ENCODE measurements at regions not wholly inside any gene's neighbourhood (a gene's known extent, or its start where the extent isn't known, plus 50 kb on each side); places are given as distances from the start of the nearest gene placed in this dataset.

DNA sequence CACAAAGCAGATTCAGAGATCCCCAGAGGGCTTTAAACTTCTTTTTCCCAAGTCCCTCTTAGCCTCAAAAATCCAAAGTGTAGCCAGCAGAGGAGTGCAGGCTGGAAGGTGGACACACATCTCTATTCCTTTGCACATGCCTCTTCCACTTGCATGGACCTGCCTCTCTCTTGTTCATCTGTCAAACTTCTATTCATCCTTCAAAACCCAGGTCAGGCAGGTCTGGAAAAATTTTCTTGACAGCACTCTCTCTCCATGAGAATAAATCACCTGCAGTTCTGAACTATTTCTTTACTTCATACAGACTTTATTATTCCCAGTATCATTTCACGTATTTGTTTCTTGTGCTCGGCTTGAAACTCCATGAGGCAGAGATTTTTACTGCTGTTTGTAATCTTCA lies 127.5 kb downstream of the SS18 start:
- no peaks in the 10 kb centered on the region for H3K36me3 ChIP-seq
- TF ChIP-seq, protein P1, sequence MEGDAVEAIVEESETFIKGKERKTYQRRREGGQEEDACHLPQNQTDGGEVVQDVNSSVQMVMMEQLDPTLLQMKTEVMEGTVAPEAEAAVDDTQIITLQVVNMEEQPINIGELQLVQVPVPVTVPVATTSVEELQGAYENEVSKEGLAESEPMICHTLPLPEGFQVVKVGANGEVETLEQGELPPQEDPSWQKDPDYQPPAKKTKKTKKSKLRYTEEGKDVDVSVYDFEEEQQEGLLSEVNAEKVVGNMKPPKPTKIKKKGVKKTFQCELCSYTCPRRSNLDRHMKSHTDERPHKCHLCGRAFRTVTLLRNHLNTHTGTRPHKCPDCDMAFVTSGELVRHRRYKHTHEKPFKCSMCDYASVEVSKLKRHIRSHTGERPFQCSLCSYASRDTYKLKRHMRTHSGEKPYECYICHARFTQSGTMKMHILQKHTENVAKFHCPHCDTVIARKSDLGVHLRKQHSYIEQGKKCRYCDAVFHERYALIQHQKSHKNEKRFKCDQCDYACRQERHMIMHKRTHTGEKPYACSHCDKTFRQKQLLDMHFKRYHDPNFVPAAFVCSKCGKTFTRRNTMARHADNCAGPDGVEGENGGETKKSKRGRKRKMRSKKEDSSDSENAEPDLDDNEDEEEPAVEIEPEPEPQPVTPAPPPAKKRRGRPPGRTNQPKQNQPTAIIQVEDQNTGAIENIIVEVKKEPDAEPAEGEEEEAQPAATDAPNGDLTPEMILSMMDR (IDR thresholded peaks at IDR 0.05; ENCODE audit: low read depth, low read length) = no peak
- H3K27me3 ChIP-seq = no peaks in the 10 kb centered on the region
- no peak overlapping the region for H3K4me3 ChIP-seq (ENCODE audit: low read depth, low read length)
- H3K9me3 ChIP-seq = no peaks in the 10 kb centered on the region
- no peaks in the 10 kb centered on the region for H3K4me1 ChIP-seq
- no peak for DNase-seq

DNA sequence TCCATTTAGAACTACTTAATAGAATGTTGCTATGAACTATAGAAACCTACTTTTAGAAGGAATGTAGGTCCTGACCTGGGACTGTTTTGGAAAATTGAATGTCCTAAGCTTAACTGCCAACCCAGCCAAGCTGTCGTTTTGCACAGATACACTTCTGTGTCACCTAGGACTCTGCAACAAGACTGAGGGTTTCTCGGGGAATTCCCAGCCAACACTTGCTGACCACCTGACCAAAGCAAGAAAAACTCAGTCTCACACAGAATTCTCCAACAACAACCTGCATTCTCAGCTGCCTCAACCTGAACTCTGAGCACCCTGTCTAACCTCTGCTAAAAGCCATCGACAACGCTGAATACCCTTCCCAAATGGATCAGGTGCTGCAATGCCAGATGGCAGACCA lies 128.2 kb downstream of the SS18 start:
- Histone ChIP-seq H3K36me3 (no peaks in the 10 kb centered on the region), H3K4me3 (ENCODE audit: low read depth, low read length) (no peak overlapping the region), H3K4me1 (no peaks in the 10 kb centered on the region), H3K9me3 (no peaks in the 10 kb centered on the region), H3K27me3 (no peaks in the 10 kb centered on the region)
- TF ChIP-seq, protein P1 (IDR thresholded peaks at IDR 0.05; ENCODE audit: low read depth, low read length) = no peak
- no peak for DNase-seq

DNA sequence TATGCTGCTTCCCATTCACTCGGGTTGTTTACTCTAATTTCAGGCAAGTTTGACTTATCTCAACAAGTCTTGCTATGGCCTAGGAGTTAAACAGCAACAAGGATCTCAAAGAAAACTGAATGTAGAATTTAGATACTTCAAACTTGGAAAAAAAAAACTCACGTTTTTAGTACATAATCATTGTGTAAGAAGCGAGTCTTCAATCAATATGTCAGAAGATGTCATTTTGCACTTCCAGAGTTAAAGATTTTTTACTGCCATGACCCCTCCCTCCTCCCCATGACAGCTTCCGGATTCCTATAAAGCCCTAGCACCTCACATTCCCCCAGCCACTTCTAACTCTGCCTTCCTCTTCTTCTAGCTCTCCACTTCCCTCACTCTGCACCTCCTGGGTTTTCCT lies 133.4 kb downstream of the SS18 start:
- no peaks in the 10 kb centered on the region for H3K36me3 ChIP-seq
- H3K27me3 ChIP-seq = no peaks in the 10 kb centered on the region
- DNase-seq = no peak
- H3K9me3 ChIP-seq = no peaks in the 10 kb centered on the region
- TF ChIP-seq, protein P1 (IDR thresholded peaks at IDR 0.05; ENCODE audit: low read depth, low read length) = no peak
- no peaks in the 10 kb centered on the region for H3K4me1 ChIP-seq
- no peak overlapping the region for H3K4me3 ChIP-seq (ENCODE audit: low read depth, low read length)

DNA sequence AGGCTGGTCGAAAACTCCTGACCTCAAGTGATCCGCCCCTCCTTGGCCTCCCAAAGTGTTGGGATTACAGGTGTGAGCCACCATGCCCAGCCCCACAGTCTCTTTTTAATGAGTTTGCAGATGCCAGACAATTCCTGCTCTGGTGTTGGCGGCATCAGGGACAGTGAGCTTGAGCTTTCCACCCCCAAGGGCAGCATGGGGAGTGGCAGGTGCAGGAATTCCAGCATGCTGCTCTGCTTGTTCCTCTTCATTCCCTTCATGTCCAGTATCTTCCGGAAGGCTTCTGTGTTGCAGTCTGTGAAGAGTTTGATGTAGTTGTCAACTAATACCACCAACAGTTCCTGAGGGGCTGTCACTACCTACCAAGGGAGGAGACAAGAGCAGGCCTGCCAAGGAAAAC lies 137.3 kb downstream of the SS18 start:
- no peaks in the 10 kb centered on the region for H3K9me3 ChIP-seq
- no peaks in the 10 kb centered on the region for H3K4me1 ChIP-seq
- no peak overlapping the region for H3K4me3 ChIP-seq (ENCODE audit: low read depth, low read length)
- DNase-seq = no peak
- H3K27me3 ChIP-seq = no peaks in the 10 kb centered on the region
- H3K36me3 ChIP-seq = no peaks in the 10 kb centered on the region
- TF ChIP-seq, protein P1 (IDR thresholded peaks at IDR 0.05; ENCODE audit: low read depth, low read length) = no peak

DNA sequence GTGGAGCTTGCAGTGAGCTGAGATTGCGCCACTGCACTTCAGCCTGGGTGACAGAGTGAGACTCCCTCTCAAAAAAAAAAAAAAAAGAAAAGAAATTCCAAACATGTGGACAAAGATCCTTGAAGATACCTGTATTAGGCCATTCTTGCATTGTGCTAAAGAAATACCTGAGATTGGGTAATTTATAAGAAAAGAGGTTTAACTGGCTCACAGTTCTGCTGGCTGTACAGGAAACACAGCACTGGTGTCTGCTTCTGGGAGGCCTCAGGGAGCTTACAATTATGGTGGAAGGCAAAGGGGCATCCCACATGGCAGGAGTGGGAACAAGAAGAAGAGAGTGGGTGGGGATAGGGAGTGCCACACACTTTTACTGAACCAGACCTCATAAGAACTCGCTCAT lies 140.1 kb downstream of the SS18 start:
- no peak for DNase-seq
- Histone ChIP-seq H3K4me1 (no peaks in the 10 kb centered on the region), H3K4me3 (ENCODE audit: low read depth, low read length) (no peak overlapping the region), H3K36me3 (no peaks in the 10 kb centered on the region), H3K27me3 (no peaks in the 10 kb centered on the region), H3K9me3 (no peaks in the 10 kb centered on the region)
- TF ChIP-seq, protein P1 (IDR thresholded peaks at IDR 0.05; ENCODE audit: low read depth, low read length) = no peak

DNA sequence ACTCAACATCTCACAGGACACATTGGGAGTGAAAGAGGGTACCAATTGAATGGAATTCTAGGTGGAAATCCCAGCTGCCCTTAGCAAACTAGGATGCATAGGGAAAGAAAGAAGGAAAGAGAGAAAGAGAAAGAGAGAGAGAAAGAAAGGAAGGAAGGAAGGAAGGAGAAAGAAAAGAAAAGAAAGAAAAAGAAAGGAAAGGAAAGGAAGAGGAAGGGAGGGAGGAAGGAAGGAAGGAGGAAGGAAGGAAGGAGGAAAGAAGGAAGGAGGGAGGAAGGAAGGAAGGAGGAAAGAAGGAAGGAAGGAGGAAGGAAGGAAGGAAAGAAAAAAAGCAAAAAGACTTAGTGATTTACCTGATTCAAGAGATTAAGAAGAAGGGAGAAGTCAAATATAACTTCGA lies 143.9 kb downstream of the SS18 start:
- H3K4me1 ChIP-seq = no peaks in the 10 kb centered on the region
- H3K4me3 ChIP-seq (ENCODE audit: low read depth, low read length) = no peak overlapping the region
- DNase-seq = no peak
- no peaks in the 10 kb centered on the region for H3K9me3 ChIP-seq
- no peaks in the 10 kb centered on the region for H3K36me3 ChIP-seq
- TF ChIP-seq, protein P1 (IDR thresholded peaks at IDR 0.05; ENCODE audit: low read depth, low read length) = no peak
- no peaks in the 10 kb centered on the region for H3K27me3 ChIP-seq
